ENCODE measurements at regions not wholly inside any gene's neighbourhood (a gene's known extent, or its start where the extent isn't known, plus 50 kb on each side); places are given as distances from the start of the nearest gene placed in this dataset.

DNA sequence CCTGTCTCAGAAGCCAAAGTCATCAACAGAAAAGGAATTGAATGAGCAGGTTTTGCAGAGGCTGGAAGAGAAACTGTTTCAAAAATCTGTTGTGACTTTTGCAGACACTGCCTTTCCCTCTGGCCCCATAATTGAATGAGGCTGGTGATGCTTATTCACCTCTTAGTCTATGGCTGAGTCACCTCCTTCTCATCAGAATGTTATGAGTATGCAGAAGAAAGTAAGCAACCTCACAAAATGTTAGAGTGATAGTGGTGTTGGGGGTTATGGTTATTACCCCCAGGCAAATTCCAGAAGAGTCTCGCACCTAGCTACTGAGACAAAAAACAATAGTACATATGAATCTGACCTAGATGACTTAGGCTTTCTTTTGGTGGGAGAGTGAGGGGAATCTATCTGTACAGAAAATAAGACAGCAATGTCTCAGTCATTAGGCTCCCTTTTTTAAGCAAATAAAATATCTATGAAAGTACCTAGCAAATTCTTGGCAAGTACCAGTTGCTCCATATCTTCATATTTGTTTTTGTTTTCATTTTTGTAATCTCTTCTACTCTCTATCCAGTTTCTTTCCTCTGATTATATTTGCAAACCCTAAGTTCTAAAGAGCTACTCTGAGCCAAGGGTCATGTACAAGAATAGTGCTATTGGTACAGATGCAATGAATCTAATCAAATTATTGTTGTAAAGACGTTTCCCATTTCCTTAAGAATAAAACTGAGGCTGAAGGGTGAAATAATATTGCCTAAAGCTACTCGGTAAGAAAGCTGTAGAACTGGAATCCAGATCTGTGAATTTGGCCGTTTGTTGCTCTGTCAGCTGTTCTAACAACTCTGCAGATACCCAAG, 498.1 kb upstream of the TNC start:
- no peak overlapping the region for H3K4me3 Mint-ChIP-seq (ENCODE audit: unreplicated experiment)
- H3K27me3 Mint-ChIP-seq (ENCODE audit: unreplicated experiment), result no peaks in the 10 kb centered on the region
- H3K4me1 Mint-ChIP-seq (ENCODE audit: unreplicated experiment), result peaks cover 41% of the 10 kb centered on the region
- peak overlapping the region; percentile 89 for H3K27ac Mint-ChIP-seq (ENCODE audit: unreplicated experiment)
- peaks cover 6% of the 10 kb centered on the region for H3K9me3 Mint-ChIP-seq (ENCODE audit: unreplicated experiment)
- TF ChIP-seq, protein P1, sequence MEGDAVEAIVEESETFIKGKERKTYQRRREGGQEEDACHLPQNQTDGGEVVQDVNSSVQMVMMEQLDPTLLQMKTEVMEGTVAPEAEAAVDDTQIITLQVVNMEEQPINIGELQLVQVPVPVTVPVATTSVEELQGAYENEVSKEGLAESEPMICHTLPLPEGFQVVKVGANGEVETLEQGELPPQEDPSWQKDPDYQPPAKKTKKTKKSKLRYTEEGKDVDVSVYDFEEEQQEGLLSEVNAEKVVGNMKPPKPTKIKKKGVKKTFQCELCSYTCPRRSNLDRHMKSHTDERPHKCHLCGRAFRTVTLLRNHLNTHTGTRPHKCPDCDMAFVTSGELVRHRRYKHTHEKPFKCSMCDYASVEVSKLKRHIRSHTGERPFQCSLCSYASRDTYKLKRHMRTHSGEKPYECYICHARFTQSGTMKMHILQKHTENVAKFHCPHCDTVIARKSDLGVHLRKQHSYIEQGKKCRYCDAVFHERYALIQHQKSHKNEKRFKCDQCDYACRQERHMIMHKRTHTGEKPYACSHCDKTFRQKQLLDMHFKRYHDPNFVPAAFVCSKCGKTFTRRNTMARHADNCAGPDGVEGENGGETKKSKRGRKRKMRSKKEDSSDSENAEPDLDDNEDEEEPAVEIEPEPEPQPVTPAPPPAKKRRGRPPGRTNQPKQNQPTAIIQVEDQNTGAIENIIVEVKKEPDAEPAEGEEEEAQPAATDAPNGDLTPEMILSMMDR (IDR thresholded peaks at IDR 0.05), result no peak
- peaks cover 5% of the 10 kb centered on the region for H3K36me3 Mint-ChIP-seq (ENCODE audit: unreplicated experiment)
- DNase-seq (ENCODE audit: extremely low spot score, unreplicated experiment), result no peak

DNA sequence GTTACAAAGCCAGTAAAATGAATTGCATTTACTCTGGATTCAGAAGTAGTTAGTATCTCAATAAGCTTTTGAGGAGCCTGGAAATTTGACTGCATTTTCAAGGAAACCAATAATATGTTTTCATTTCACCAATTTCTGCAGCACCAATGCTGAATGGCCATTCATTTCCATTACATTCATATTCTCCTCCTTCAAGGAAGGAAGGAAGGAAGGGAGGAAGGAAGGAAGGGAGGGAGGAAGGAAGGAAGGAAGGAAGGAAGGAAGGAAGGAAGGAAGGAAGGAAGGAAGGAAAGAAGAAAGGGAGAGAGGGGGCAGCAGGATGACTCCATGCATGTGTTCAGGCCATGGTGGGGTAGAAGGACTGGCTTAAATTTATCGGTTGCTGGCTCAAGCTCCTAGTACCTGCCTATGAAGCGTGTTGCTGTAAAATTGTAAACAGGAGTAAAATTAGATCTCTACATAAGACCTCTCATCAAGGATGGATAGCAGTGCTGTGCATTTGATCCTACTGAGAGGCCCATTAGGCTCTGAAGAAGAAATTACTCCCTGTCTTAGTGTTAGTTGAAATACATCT, 498.8 kb upstream of the TNC start:
- no peak for DNase-seq (ENCODE audit: extremely low spot score, unreplicated experiment)
- peaks cover 34% of the 10 kb centered on the region for H3K4me1 Mint-ChIP-seq (ENCODE audit: unreplicated experiment)
- peaks cover 10% of the 10 kb centered on the region for H3K9me3 Mint-ChIP-seq (ENCODE audit: unreplicated experiment)
- peaks cover 5% of the 10 kb centered on the region for H3K36me3 Mint-ChIP-seq (ENCODE audit: unreplicated experiment)
- TF ChIP-seq, protein P1 (IDR thresholded peaks at IDR 0.05), result no peak
- H3K27ac Mint-ChIP-seq (ENCODE audit: unreplicated experiment), result peak overlapping the region; percentile 89
- H3K27me3 Mint-ChIP-seq (ENCODE audit: unreplicated experiment), result no peaks in the 10 kb centered on the region
- H3K4me3 Mint-ChIP-seq (ENCODE audit: unreplicated experiment), result no peak overlapping the region

DNA sequence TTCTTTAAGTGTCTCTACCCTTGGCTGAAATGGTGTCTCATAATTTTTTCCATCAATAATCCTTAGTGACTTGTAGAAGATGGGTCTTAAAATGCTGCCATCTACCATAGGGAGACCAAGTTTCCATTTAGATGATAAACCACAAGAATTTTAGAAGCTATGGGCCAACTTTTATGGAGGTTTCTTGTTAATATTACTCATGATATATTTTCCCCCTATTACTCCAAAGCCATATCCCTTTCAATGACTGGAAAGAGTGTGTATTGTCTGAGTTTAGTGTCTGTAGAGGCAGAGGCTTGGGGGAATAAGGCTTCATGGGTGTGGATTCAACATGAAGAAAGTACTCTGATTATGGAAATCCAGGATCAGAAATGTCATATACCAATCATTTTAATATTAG, 507.3 kb upstream of the TNC start:
- Mint-ChIP-seq H3K36me3 (ENCODE audit: unreplicated experiment) (peaks cover 6% of the 10 kb centered on the region), H3K27me3 (ENCODE audit: unreplicated experiment) (no peaks in the 10 kb centered on the region), H3K27ac (ENCODE audit: unreplicated experiment) (no peak overlapping the region), H3K4me3 (ENCODE audit: unreplicated experiment) (no peak overlapping the region), H3K9me3 (ENCODE audit: unreplicated experiment) (peaks cover 15% of the 10 kb centered on the region), H3K4me1 (ENCODE audit: unreplicated experiment) (peaks cover 7% of the 10 kb centered on the region)
- TF ChIP-seq, protein P1 (IDR thresholded peaks at IDR 0.05), result no peak
- no peak for DNase-seq (ENCODE audit: extremely low spot score, unreplicated experiment)

DNA sequence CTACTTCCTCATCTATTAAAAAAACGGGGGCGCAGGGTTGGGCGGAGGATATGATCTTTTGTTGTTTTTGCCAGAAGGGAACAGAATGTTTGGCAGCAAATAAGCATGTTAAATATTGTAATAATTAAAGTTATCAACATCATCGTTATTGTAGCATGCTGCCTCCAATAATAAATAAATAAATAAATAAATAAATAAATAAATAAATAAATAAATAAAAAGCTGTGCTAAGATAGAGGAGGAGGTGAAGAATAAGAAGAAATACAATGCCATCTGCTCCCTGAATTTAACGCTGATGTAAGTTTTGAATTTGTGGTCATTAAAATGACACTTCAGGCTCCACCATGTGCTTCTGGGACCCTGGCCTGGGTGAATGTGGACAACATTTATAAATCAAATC, 508.0 kb upstream of the TNC start:
- no peak overlapping the region for H3K4me3 Mint-ChIP-seq (ENCODE audit: unreplicated experiment)
- no peak for DNase-seq (ENCODE audit: extremely low spot score, unreplicated experiment)
- H3K9me3 Mint-ChIP-seq (ENCODE audit: unreplicated experiment), result peaks cover 13% of the 10 kb centered on the region
- peaks cover 6% of the 10 kb centered on the region for H3K36me3 Mint-ChIP-seq (ENCODE audit: unreplicated experiment)
- no peaks in the 10 kb centered on the region for H3K27me3 Mint-ChIP-seq (ENCODE audit: unreplicated experiment)
- no peak overlapping the region for H3K27ac Mint-ChIP-seq (ENCODE audit: unreplicated experiment)
- H3K4me1 Mint-ChIP-seq (ENCODE audit: unreplicated experiment), result peaks cover 14% of the 10 kb centered on the region
- TF ChIP-seq, protein P1 (IDR thresholded peaks at IDR 0.05), result no peak

DNA sequence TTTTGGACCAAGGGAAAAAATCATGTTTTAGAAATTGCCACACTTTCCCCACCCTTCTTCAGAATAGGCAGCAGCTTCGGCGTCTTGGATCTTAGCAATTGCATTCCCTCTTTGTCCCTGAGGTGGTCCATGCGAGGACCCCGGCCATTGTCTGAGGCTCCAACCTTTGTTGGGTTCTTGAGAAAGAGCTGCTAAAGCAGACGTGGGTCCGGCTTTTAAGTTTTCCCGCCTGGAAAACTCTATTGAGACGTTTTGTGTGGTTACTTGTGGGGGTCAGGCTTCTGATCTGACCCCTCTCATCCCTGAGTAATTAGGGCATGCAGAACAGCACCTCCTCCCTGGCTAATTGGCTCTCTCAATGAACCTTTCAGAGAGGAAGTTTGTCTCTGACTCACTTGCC, 509.6 kb upstream of the TNC start:
- DNase-seq (ENCODE audit: extremely low spot score, unreplicated experiment), result no peak
- peaks cover 16% of the 10 kb centered on the region for H3K4me1 Mint-ChIP-seq (ENCODE audit: unreplicated experiment)
- H3K9me3 Mint-ChIP-seq (ENCODE audit: unreplicated experiment), result peaks cover under 1% of the 10 kb centered on the region
- TF ChIP-seq, protein P1 (IDR thresholded peaks at IDR 0.05), result no peak
- H3K4me3 Mint-ChIP-seq (ENCODE audit: unreplicated experiment), result no peak overlapping the region
- H3K36me3 Mint-ChIP-seq (ENCODE audit: unreplicated experiment), result no peaks in the 10 kb centered on the region
- no peak overlapping the region for H3K27ac Mint-ChIP-seq (ENCODE audit: unreplicated experiment)
- no peaks in the 10 kb centered on the region for H3K27me3 Mint-ChIP-seq (ENCODE audit: unreplicated experiment)
